ENCODE measurements at regions not wholly inside any gene's neighbourhood (a gene's known extent, or its start where the extent isn't known, plus 50 kb on each side); places are given as distances from the start of the nearest gene placed in this dataset.

DNA sequence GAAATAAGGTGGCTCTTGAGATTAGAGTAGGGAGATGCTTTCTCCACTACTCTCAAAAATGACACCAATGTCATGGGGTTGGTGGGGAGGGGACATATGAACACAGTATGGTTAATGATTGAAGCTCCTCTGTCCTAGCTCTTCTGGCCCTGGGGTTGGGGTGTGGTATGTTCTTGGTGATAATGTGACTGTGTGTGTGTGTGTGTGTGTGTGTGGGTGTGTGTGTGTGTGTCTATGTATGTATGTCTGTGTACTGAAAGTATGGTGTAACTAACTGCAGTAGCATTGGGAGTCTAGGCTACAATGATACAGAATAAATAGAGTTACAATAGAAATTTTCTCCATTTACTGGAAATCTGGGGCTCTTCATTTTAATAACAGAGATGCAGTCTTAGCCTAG is 121.0 kb upstream of the CD180 start:
- TF ChIP-seq SP1 (CRISPR knock-in tag; conservative IDR thresholded peaks at IDR 0.05) = no peak
- TF ChIP-seq, protein P1, sequence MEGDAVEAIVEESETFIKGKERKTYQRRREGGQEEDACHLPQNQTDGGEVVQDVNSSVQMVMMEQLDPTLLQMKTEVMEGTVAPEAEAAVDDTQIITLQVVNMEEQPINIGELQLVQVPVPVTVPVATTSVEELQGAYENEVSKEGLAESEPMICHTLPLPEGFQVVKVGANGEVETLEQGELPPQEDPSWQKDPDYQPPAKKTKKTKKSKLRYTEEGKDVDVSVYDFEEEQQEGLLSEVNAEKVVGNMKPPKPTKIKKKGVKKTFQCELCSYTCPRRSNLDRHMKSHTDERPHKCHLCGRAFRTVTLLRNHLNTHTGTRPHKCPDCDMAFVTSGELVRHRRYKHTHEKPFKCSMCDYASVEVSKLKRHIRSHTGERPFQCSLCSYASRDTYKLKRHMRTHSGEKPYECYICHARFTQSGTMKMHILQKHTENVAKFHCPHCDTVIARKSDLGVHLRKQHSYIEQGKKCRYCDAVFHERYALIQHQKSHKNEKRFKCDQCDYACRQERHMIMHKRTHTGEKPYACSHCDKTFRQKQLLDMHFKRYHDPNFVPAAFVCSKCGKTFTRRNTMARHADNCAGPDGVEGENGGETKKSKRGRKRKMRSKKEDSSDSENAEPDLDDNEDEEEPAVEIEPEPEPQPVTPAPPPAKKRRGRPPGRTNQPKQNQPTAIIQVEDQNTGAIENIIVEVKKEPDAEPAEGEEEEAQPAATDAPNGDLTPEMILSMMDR (IDR thresholded peaks at IDR 0.05) = no peak
- TF ChIP-seq MYBL2 (CRISPR knock-in tag; IDR thresholded peaks at IDR 0.05) = no peak

All from WTC11 (cell line).